Activated B cell treated with CpG ODN at 0.5 μM for 24 hours (primary cell): ENCODE measurements at regions not wholly inside any gene's neighbourhood (a gene's known extent, or its start where the extent isn't known, plus 50 kb on each side); places are given as distances from the start of the nearest gene placed in this dataset.

Experiments
- ATAC-seq: fragments of 200-7000 bp; cut with Tn5 transposase; one replicate; pipeline ENCODE4 v1.10.0; 2021; ENCODE audit warnings: low read depth, mild to moderate bottlenecking, moderate library complexity
- CTCF ChIA-PET: fragments of 350-600 bp; sonication (Branson Sonifier 250); formaldehyde crosslinking; loops from one replicate; lab custom pipeline; 2021; ENCODE audit warnings: antibody characterized with exemption; lab: Charles Lee
- POLR2A ChIA-PET: fragments of 350-600 bp; sonication (Branson Sonifier 250); formaldehyde crosslinking; loops from one replicate; lab custom pipeline; 2021; ENCODE audit warnings: antibody characterized with exemption; lab: Charles Lee
- DNase-seq: peaks from one replicate; pipeline ENCODE4 v3.0.0; 2022
- H3K27ac Mint-ChIP-seq: one replicate; pipeline ENCODE4 v1.8.0; 2020; ENCODE audit warnings: mixed read lengths
- H3K27me3 Mint-ChIP-seq: one replicate; pipeline ENCODE4 v1.8.0; 2021; ENCODE audit warnings: mixed read lengths
- H3K36me3 Mint-ChIP-seq: one replicate; pipeline ENCODE4 v1.8.0; 2021; ENCODE audit warnings: low read depth, mixed read lengths
- H3K4me1 Mint-ChIP-seq: one replicate; pipeline ENCODE4 v1.8.0; 2021; ENCODE audit warnings: mixed read lengths
- H3K4me3 Mint-ChIP-seq: one replicate; pipeline ENCODE4 v1.8.0; 2020; ENCODE audit warnings: mild to moderate bottlenecking, mixed read lengths
- H3K9me3 Mint-ChIP-seq: one replicate; pipeline ENCODE4 v1.8.0; 2020; ENCODE audit warnings: mixed read lengths
- CTCF ChIP-seq: fragments of 200-600 bp; IDR thresholded peaks from one replicate; pipeline ENCODE4 v1.8.0; 2022; ENCODE audit warnings: antibody characterized with exemption, mild to moderate bottlenecking
- intact Hi-C: fragments of 100-400 bp; cut with micrococcal nuclease; formaldehyde crosslinking; loops from one replicate; pipeline ENCODE4 v1.15.1; 2024

DNA sequence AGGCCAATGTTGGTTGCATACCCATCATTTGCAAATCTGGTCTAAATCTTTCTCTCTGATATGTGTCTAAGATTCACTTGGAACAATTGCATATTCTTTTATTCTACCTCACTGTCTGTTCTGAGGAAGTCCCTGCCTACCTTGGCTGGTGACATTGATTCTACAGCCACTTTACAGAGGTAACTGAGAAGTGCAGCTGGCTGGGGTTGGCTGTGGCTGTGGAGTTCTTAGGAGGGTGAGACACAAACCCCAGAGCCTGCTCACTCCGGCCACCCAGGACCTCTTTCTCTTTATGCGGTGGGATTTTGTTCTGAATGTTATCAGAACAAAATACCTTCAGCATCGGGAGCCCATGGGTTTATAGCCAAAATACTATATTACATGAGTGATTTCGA is 54.5 kb upstream of the IRS2 start:
- DNase-seq (no peak), ATAC-seq (no peak)
- Mint-ChIP-seq H3K9me3 (no peaks in the 10 kb centered on the region), H3K27ac (no peak overlapping the region), H3K36me3 (no peaks in the 10 kb centered on the region), H3K4me1 (no peaks in the 10 kb centered on the region), H3K27me3 (peaks cover 17% of the 10 kb centered on the region), H3K4me3 (no peak overlapping the region)
- CTCF ChIA-PET, result no interaction called here
- TF ChIP-seq CTCF, result no peak
- POLR2A ChIA-PET, result no interaction called here
- intact Hi-C loops, result no loop called here

DNA sequence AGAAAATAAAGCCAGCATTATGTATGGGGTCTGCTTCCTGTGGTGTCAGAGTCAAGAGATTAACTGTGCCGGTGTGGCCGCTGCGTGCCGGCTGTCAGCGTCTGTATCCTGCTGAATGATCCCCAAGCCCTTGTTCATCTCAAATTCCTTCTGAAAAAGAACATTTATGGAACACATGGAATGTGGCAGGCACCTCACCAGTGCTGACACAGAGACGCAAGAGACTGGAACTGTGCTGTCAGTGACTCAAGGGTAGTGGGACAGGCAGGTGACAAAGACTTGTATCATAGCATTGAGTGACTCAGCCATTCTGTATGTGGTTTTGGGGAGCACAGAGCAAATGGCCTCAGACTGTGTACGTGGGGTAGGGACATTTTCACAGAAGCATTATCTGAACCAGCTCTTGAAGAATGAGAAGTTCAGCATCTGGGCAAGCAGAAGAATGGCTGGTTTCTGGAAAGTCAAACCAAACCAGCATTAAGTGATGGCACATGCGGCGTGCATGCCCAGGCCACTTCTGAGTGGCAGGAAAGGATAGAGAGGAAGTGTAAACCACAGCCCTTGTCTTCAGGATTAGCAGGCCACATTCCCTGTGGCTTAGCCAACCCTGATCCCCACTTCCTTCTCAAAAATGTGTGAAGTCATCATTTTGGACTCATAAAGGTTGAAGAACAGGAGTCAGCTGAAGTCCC is 54.0 kb upstream of the IRS2 start:
- DNase-seq, result no peak
- H3K4me1 Mint-ChIP-seq, result no peaks in the 10 kb centered on the region
- H3K27me3 Mint-ChIP-seq, result peaks cover 17% of the 10 kb centered on the region

GRCh38 chr13:109836629-109837607 is 50.5 kb upstream of the IRS2 start:
- CTCF ChIA-PET, result no interaction called here
- TF ChIP-seq CTCF, result no peak
- Mint-ChIP-seq H3K27me3 (peaks cover 20% of the 10 kb centered on the region), H3K4me1 (no peaks in the 10 kb centered on the region), H3K4me3 (no peak overlapping the region), H3K9me3 (no peaks in the 10 kb centered on the region), H3K27ac (no peak overlapping the region), H3K36me3 (no peaks in the 10 kb centered on the region)
- DNase-seq, result no peak
- intact Hi-C loops, result no loop called here
- POLR2A ChIA-PET, result no interaction called here
- ATAC-seq, result no peak

More for the DNA sequence above, 54.0 kb upstream of the IRS2 start:
- CTCF ChIA-PET, result no interaction called here
- Mint-ChIP-seq H3K9me3 (no peaks in the 10 kb centered on the region), H3K27ac (no peak overlapping the region), H3K4me3 (no peak overlapping the region), H3K36me3 (no peaks in the 10 kb centered on the region)
- POLR2A ChIA-PET, result no interaction called here
- TF ChIP-seq CTCF, result no peak
- intact Hi-C loops, result no loop called here
- ATAC-seq, result no peak
